WTC11 (cell line): ENCODE measurements at regions not wholly inside any gene's neighbourhood (a gene's known extent, or its start where the extent isn't known, plus 50 kb on each side); places are given as distances from the start of the nearest gene placed in this dataset.
A peak's percentile ranks its signal among the peaks of the same experiment; 100 is the strongest.

ENCODE experiments used
- CBFB ChIP-seq: sonication (generic); formaldehyde crosslinking; IDR thresholded peaks from 2 replicates; pipeline ENCODE4 v1.8.1; 2022; ENCODE audit warnings: mild to moderate bottlenecking, low read depth, missing genetic modification reagents
- CTCF ChIP-seq: fragments of 200-600 bp; IDR thresholded peaks from 2 replicates; pipeline ENCODE4 v1.8.0; 2022; ENCODE audit warnings: antibody characterized with exemption
- E2F1 ChIP-seq: sonication (generic); formaldehyde crosslinking; IDR thresholded peaks from 2 replicates; pipeline ENCODE4 v1.8.0; 2022; ENCODE audit warnings: mild to moderate bottlenecking, missing genetic modification reagents
- FOXP4 ChIP-seq: sonication (generic); formaldehyde crosslinking; IDR thresholded peaks from 2 replicates; pipeline ENCODE4 v1.8.0; 2022; ENCODE audit warnings: mild to moderate bottlenecking, missing genetic modification reagents
- HMGXB4 ChIP-seq: sonication (generic); formaldehyde crosslinking; IDR thresholded peaks from 2 replicates; pipeline ENCODE4 v1.8.1; 2023; ENCODE audit warnings: mild to moderate bottlenecking, moderate library complexity, missing genetic modification reagents
- MAX ChIP-seq: sonication (generic); formaldehyde crosslinking; IDR thresholded peaks from 2 replicates; pipeline ENCODE4 v1.8.0; 2022; ENCODE audit warnings: mild to moderate bottlenecking, missing genetic modification reagents
- NR2C2 ChIP-seq: sonication (generic); formaldehyde crosslinking; IDR thresholded peaks from 2 replicates; pipeline ENCODE4 v1.8.0; 2022; ENCODE audit warnings: mild to moderate bottlenecking, missing genetic modification reagents
- NR3C1 ChIP-seq: sonication (generic); formaldehyde crosslinking; conservative IDR thresholded peaks from 2 replicates; pipeline ENCODE4 v1.8.1; 2023; ENCODE audit warnings: low read depth, mild to moderate bottlenecking, missing genetic modification reagents
- SMAD3 ChIP-seq: sonication (generic); formaldehyde crosslinking; IDR thresholded peaks from 2 replicates; pipeline ENCODE4 v1.8.0; 2022; ENCODE audit warnings: missing genetic modification reagents, mild to moderate bottlenecking, borderline replicate concordance
- TEAD1 ChIP-seq: sonication (generic); formaldehyde crosslinking; IDR thresholded peaks from 2 replicates; pipeline ENCODE4 v1.8.0; 2022; ENCODE audit warnings: mild to moderate bottlenecking, missing genetic modification reagents
- TP53 ChIP-seq: sonication (generic); formaldehyde crosslinking; IDR thresholded peaks from 2 replicates; pipeline ENCODE4 v1.8.1; 2023; ENCODE audit warnings: mild to moderate bottlenecking, missing genetic modification reagents
- USF1 ChIP-seq: sonication (generic); formaldehyde crosslinking; IDR thresholded peaks from 2 replicates; pipeline ENCODE4 v1.8.0; 2022; ENCODE audit warnings: mild to moderate bottlenecking, missing genetic modification reagents
- ZNF232 ChIP-seq: sonication (generic); formaldehyde crosslinking; IDR thresholded peaks from 2 replicates; pipeline ENCODE4 v1.8.0; 2022; ENCODE audit warnings: mild to moderate bottlenecking, missing genetic modification reagents
- ZNF396 ChIP-seq: fragments of 250-450 bp; sonication (Bioruptor Pico); IDR thresholded peaks from 2 replicates; pipeline ENCODE4 v1.8.0; 2021; ENCODE audit warnings: mild to moderate bottlenecking, moderate library complexity, borderline replicate concordance

GRCh38 chr12:94815958-94816357 lies 165.6 kb upstream of the TMCC3 start:
- TF ChIP-seq HMGXB4 (CRISPR knock-in tag) (no peak), NR2C2 (CRISPR knock-in tag) (no peak), CTCF (no peak), SMAD3 (no peak), USF1 (CRISPR knock-in tag) (peak; percentile 86), TEAD1 (peak; percentile 54; the same call in 1 of the 2 replicates), NR3C1 (CRISPR knock-in tag) (no peak), ZNF232 (CRISPR knock-in tag) (no peak), MAX (CRISPR knock-in tag) (peak; percentile 58), E2F1 (CRISPR knock-in tag) (no peak), ZNF396 (CRISPR knock-in tag) (no peak), FOXP4 (CRISPR knock-in tag) (no peak), TP53 (CRISPR knock-in tag) (no peak), CBFB (no peak)
